K562 (cell line): ENCODE measurements at regions not wholly inside any gene's neighbourhood (a gene's known extent, or its start where the extent isn't known, plus 50 kb on each side); places are given as distances from the start of the nearest gene placed in this dataset.

Experiments
- ATAC-seq: fragments of 200-7000 bp; cut with Tn5 transposase; 3 replicates; pipeline ENCODE4 v1.9.1; 2020; ENCODE audit warnings: moderate library complexity
- BruUV-seq: library from RNA; stranded (reverse); fragments of 400-500 nt; replicated peaks from 2 replicates; lab custom pipeline; 2021; lab: Mats Ljungman, UMichigan
- CTCF ChIA-PET: fragments of 300-600 bp; formaldehyde crosslinking; extraction: SDS; loops from one replicate; lab custom pipeline; 2021; ENCODE audit warnings: low intra/inter-chr PET ratio; lab: Yijun Ruan, JAX
- POLR2A ChIA-PET: fragments of 300-600, 350-650 bp; sonication (Branson Sonifier 250); formaldehyde crosslinking; extraction: SDS; loops from one replicate; lab custom pipeline; 2021; ENCODE audit warnings: antibody characterized with exemption, inconsistent platforms; lab: Yijun Ruan, JAX
- DNase-seq, 4 experiments: peaks; one replicate each; pipeline versions ENCODE4 v3.0.0 to v3.0.0-alpha.2; 2011 to 2018; ENCODE audit warnings: low spot score in 3 of 4, mixed read lengths in 3 of 4; ENCODE audit errors: extremely low read depth in 1 of 4
- FAIRE-seq: peaks from 2 replicates; lab custom pipeline; 2011; peaks lifted over from hg19 to GRCh38; lab: Jason Lieb, UNC
- H2AFZ ChIP-seq: 2 replicates; pipeline ENCODE4 v1.6.0; 2011; ENCODE audit warnings: low read depth, low read length, control low read depth, inconsistent platforms
- H3K27ac ChIP-seq: fragments of 200-600 bp; 3 replicates; pipeline ENCODE4 v1.8.0; 2011; ENCODE audit warnings: low read depth, mild to moderate bottlenecking, control low read depth, inconsistent platforms, low read length, moderate library complexity, mixed read lengths; ENCODE audit errors: extremely low read depth
- H3K27me3 ChIP-seq, 2 experiments: fragments of 300-600 bp in 1 of 2; 2 replicates in 1 of 2; 3 replicates in 1 of 2; pipeline versions ENCODE4 v1.6.0 to v1.8.0; 2011; ENCODE audit warnings: inconsistent platforms in 2 of 2, low read length in 2 of 2, mild to moderate bottlenecking in 1 of 2, mixed read lengths in 1 of 2, moderate library complexity in 1 of 2; ENCODE audit not compliant: control insufficient read depth in 2 of 2, insufficient read depth in 2 of 2
- H3K36me3 ChIP-seq: fragments of 300-600 bp; 3 replicates; pipeline ENCODE4 v1.8.0; 2011; ENCODE audit warnings: mild to moderate bottlenecking, low read length, inconsistent platforms; ENCODE audit not compliant: control insufficient read depth, insufficient read depth
- H3K4me1 ChIP-seq, 2 experiments: fragments of 200-600 bp in 1 of 2; replicated peaks in 1 of 2; 2 replicates in 1 of 2; 3 replicates in 1 of 2; pipeline versions ENCODE4 v1.5.1 to v1.8.0; 2011; ENCODE audit warnings: inconsistent platforms in 2 of 2, low read length in 2 of 2, mild to moderate bottlenecking in 1 of 2, mixed read lengths in 1 of 2, moderate library complexity in 1 of 2; ENCODE audit not compliant: control insufficient read depth in 2 of 2, insufficient read depth in 2 of 2
- H3K4me2 ChIP-seq: 2 replicates; pipeline ENCODE4 v1.6.1; 2011; ENCODE audit warnings: low read length, control low read depth, inconsistent platforms, mixed read lengths; ENCODE audit not compliant: insufficient read depth
- H3K4me3 ChIP-seq: fragments of 200-600 bp; sonication (generic), shearing (Covaris generic); 2 replicates; pipeline ENCODE4 v1.5.1; 2016; ENCODE audit warnings: control low read depth, inconsistent platforms
- H3K79me2 ChIP-seq: fragments of 200-600 bp; 3 replicates; pipeline ENCODE4 v1.8.0; 2011; ENCODE audit warnings: low read length, inconsistent platforms; ENCODE audit not compliant: control insufficient read depth, insufficient read depth
- H3K9ac ChIP-seq, 2 experiments: 2 replicates each; pipeline versions ENCODE4 v1.6.0 to v1.6.1; 2011; ENCODE audit warnings: low read depth in 2 of 2, low read length in 2 of 2, control low read depth in 1 of 2, inconsistent platforms in 1 of 2, mild to moderate bottlenecking in 1 of 2, mixed read lengths in 1 of 2; ENCODE audit not compliant: insufficient read depth in 1 of 2
- H3K9me1 ChIP-seq: one replicate; pipeline ENCODE4 v1.6.0; 2011; ENCODE audit warnings: inconsistent platforms, mild to moderate bottlenecking, low read length, moderate library complexity; ENCODE audit not compliant: control insufficient read depth, insufficient read depth
- H3K9me3 ChIP-seq: replicated peaks from 2 replicates; pipeline ENCODE4 v1.5.1; 2011; ENCODE audit warnings: low read depth, low read length, inconsistent platforms; ENCODE audit not compliant: control insufficient read depth, insufficient read depth
- H4K20me1 ChIP-seq: replicated peaks from 2 replicates; pipeline ENCODE4 v1.6.1; 2011; ENCODE audit warnings: low read length, inconsistent platforms, mixed read lengths; ENCODE audit not compliant: control insufficient read depth, insufficient read depth
- BMI1 ChIP-seq: fragments of 150-350 bp; IDR thresholded peaks from 2 replicates; pipeline ENCODE4 v1.6.1; 2014; ENCODE audit warnings: low read length
- DPF2 ChIP-seq: fragments of 450-650 bp; IDR thresholded peaks from 2 replicates; pipeline ENCODE4 v1.6.1; 2016
- KDM4B ChIP-seq, 2 experiments: fragments of 450-650 bp in 1 of 2; sonication (generic) in 1 of 2; IDR thresholded peaks; 2 replicates each; pipeline ENCODE4 v1.6.1; 2016 to 2017; ENCODE audit warnings: borderline replicate concordance in 2 of 2, antibody characterized with exemption in 1 of 2, low read depth in 1 of 2, mild to moderate bottlenecking in 1 of 2
- NR1H2 ChIP-seq: sonication (generic); formaldehyde crosslinking; IDR thresholded peaks from 2 replicates; pipeline ENCODE4 v1.4.0; 2020; ENCODE audit warnings: mild to moderate bottlenecking, missing genetic modification reagents
- RFX5 ChIP-seq: IDR thresholded peaks from 2 replicates; pipeline ENCODE4 v1.6.1; 2011; ENCODE audit warnings: low read depth, mild to moderate bottlenecking, improper control_type of control experiment, low read length
- SUPT5H ChIP-seq: fragments of 450-650 bp; IDR thresholded peaks from 2 replicates; pipeline ENCODE4 v1.6.1; 2016
- TSC22D4 ChIP-seq: fragments of 450-650 bp; IDR thresholded peaks from 2 replicates; pipeline ENCODE4 v1.6.1; 2016; ENCODE audit warnings: missing genetic modification characterization, missing biosample characterization, control low read depth
- WGBS: fragments of 100-300 bp; shearing (Covaris generic); methylation state at CpG from one replicate; pipeline ENCODE4 v1.1.6; 2016; ENCODE audit warnings: low coverage, mixed read lengths; ENCODE audit not compliant: insufficient coverage; ENCODE audit errors: missing lambda C conversion rate; 5-methylcytosine and 5-hydroxymethylcytosine counted together
- in situ Hi-C: fragments of 300-500 bp; cut with MboI; formaldehyde crosslinking; loops from 4 replicates; pipeline ENCODE4 v1.15.0; 2018; ENCODE audit warnings: inconsistent platforms, mixed read lengths
- intact Hi-C: fragments of 100-400 bp; cut with micrococcal nuclease; formaldehyde crosslinking; loops from 2 replicates; pipeline ENCODE4 v1.14.2; 2022

DNA sequence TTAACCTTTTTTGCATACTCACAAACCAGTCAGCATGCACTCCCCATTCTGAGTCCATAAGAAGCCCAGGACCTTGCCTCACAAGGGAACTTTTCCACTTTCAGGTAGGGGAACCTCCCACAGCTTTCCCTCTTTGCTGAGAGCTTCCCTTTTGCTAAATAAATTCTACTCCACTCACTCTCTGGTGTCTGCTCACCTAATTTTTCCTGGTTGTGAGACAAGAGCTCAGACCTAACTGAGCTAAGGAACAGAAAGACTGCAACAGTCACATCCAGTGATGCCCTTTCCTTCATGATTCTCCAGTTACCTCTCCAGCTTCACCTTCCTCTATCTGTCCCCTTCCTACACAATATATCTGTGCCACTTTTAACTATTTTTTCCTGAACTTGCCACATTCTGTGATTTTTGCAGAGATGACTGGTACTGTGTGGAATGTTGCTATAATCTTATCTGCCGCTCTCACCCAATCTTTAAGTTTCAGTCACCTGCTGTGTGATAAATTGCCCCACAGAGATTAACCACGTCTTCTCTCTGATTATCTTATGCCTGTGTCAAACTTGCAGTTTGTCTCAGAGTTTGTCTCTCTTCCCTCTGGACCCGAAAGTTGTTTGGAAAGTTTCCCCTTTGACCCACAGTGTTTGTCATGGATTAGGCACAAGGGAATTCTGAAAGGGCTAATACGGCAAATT is 737.1 kb upstream of the FLRT2 start:
- no peak for DNase-seq
- Histone ChIP-seq H4K20me1 (no peaks in the 10 kb centered on the region), H3K27ac (no peak overlapping the region), H3K4me1 (no peaks in the 10 kb centered on the region), H3K79me2 (no peaks in the 10 kb centered on the region), H3K9me1 (no peaks in the 10 kb centered on the region), H3K27me3 (no peaks in the 10 kb centered on the region), H3K9ac (no peak overlapping the region), H3K36me3 (no peaks in the 10 kb centered on the region), H3K4me3 (no peak overlapping the region), H3K4me2 (no peak overlapping the region), H2AFZ (no peak overlapping the region), H3K9me3 (no peaks in the 10 kb centered on the region)
- 0% methylated on average over 3 of the region's 4 CpGs for WGBS
- no peak for ATAC-seq
- in situ Hi-C loops, result no loop called here
- intact Hi-C loops, result no loop called here
- POLR2A ChIA-PET, result no interaction called here
- CTCF ChIA-PET, result no interaction called here
- FAIRE-seq, result no peak
- BruUV-seq, result no TSS peak
- no peak for TF ChIP-seq DPF2
- TF ChIP-seq KDM4B (IDR thresholded peaks at IDR 0.05; ENCODE audit: borderline replicate concordance in 2 of 2, low read depth in 1 of 2), result no peak

- BruUV-seq, result no TSS peak
- Histone ChIP-seq H3K27ac (no peak overlapping the region), H3K9me3 (no peaks in the 10 kb centered on the region), H3K4me2 (no peak overlapping the region), H2AFZ (no peak overlapping the region), H3K79me2 (no peaks in the 10 kb centered on the region), H3K9ac (no peak overlapping the region), H3K4me1 (no peaks in the 10 kb centered on the region), H3K9me1 (no peaks in the 10 kb centered on the region), H3K36me3 (no peaks in the 10 kb centered on the region), H3K27me3 (no peaks in the 10 kb centered on the region), H4K20me1 (no peaks in the 10 kb centered on the region), H3K4me3 (no peak overlapping the region)
- ChIA-PET POLR2A (no interaction called here), CTCF (no interaction called here)
- ATAC-seq (no peak), DNase-seq (no peak), FAIRE-seq (no peak)
- intact Hi-C loops, result no loop called here
- WGBS, result 0% methylated on average over 2 of the region's 3 CpGs
- TF ChIP-seq BMI1 (no peak), RFX5 (no peak), NR1H2 (no peak), SUPT5H (no peak), TSC22D4 (no peak)
- in situ Hi-C loops, result no loop called here
Measured at GRCh38 chr14:84797326-84797725, 732.6 kb upstream of the FLRT2 start.
